ENCODE measurements at regions not wholly inside any gene's neighbourhood (a gene's known extent, or its start where the extent isn't known, plus 50 kb on each side); places are given as distances from the start of the nearest gene placed in this dataset.

GRCh38 chr17:79366988-79367571, 243.8 kb downstream of the RBFOX3 start:
- Histone ChIP-seq H2AFZ (ENCODE audit: low read depth, low read length, poor library complexity, severe bottlenecking) (no peak overlapping the region), H3K4me3 (replicated peaks in 1 of 2; ENCODE audit: low read depth in 1 of 2, low read length in 2 of 2) (no peak overlapping the region), H3K79me2 (ENCODE audit: insufficient read depth, low read length) (no peaks in the 10 kb centered on the region), H3K9me3 (ENCODE audit: control insufficient read depth in 1 of 2, insufficient read depth in 1 of 2, low read depth in 1 of 2, low read length in 2 of 2) (no peaks in the 10 kb centered on the region), H4K20me1 (ENCODE audit: insufficient read depth) (no peaks in the 10 kb centered on the region), H3K4me2 (ENCODE audit: low read length) (no peak overlapping the region), H3K27ac (ENCODE audit: low read depth, low read length) (no peak overlapping the region), H3K36me3 (ENCODE audit: control insufficient read depth in 1 of 2, insufficient read depth in 2 of 2, low read length in 2 of 2) (no peaks in the 10 kb centered on the region), H3K9me2 (ENCODE audit: insufficient read depth) (no peaks in the 10 kb centered on the region), H3K9ac (ENCODE audit: low read length) (no peak overlapping the region), H3K27me3 (ENCODE audit: insufficient read depth, low read length) (peaks cover 70% of the 10 kb centered on the region), H3K4me1 (ENCODE audit: control insufficient read depth in 1 of 2, insufficient read depth in 2 of 2, low read length in 2 of 2) (no peaks in the 10 kb centered on the region)
- TF ChIP-seq POLR2AphosphoS5 (IDR thresholded peaks at IDR 0.05; ENCODE audit: low read depth, low read length) (no peak), SP1 (IDR thresholded peaks at IDR 0.05; ENCODE audit: low read depth) (no peak), SRF (IDR thresholded peaks at IDR 0.05; ENCODE audit: low read depth) (no peak), ELF1 (IDR thresholded peaks at IDR 0.05; ENCODE audit: borderline replicate concordance, low read depth) (no peak), TCF7L2 (IDR thresholded peaks at IDR 0.05; ENCODE audit: borderline replicate concordance, extremely low read depth, insufficient read depth, insufficient read length) (no peak), JUND (IDR thresholded peaks at IDR 0.05) (no peak)
- POLR2A ChIA-PET = no interaction called here
- RAD21 ChIA-PET (ENCODE audit: low non-redundant PET in 1 of 2, low total read pairs in 2 of 2, uncharacterized antibody in 2 of 2, unreplicated experiment in 2 of 2) = no interaction called here
- CTCF ChIA-PET = interaction anchor here (0.7 kb wide), 2 partner anchors 25 to 1389 kb away, joined by 3 read pairs; no protein-coding TSS in a partner anchor
- no peak for DNase-seq (ENCODE audit: low read depth, low spot score)
- intact Hi-C loops (cut with micrococcal nuclease) = no loop called here
- ATAC-seq = no peak
- no TSS peak for BruUV-seq (replicated peaks)

GRCh38 chr17:79365836-79366770, 244.7 kb downstream of the RBFOX3 start:
- no peak for DNase-seq (ENCODE audit: low read depth, low spot score)
- Histone ChIP-seq H4K20me1 (ENCODE audit: insufficient read depth) (no peaks in the 10 kb centered on the region), H3K9ac (ENCODE audit: low read length) (no peak overlapping the region), H3K4me1 (ENCODE audit: control insufficient read depth in 1 of 2, insufficient read depth in 2 of 2, low read length in 2 of 2) (no peaks in the 10 kb centered on the region), H3K4me2 (ENCODE audit: low read length) (no peak overlapping the region), H2AFZ (ENCODE audit: low read depth, low read length, poor library complexity, severe bottlenecking) (no peak overlapping the region), H3K27ac (ENCODE audit: low read depth, low read length) (no peak overlapping the region), H3K27me3 (ENCODE audit: insufficient read depth, low read length) (peaks cover 77% of the 10 kb centered on the region), H3K9me2 (ENCODE audit: insufficient read depth) (no peaks in the 10 kb centered on the region), H3K9me3 (ENCODE audit: control insufficient read depth in 1 of 2, insufficient read depth in 1 of 2, low read depth in 1 of 2, low read length in 2 of 2) (no peaks in the 10 kb centered on the region), H3K79me2 (ENCODE audit: insufficient read depth, low read length) (no peaks in the 10 kb centered on the region), H3K36me3 (ENCODE audit: control insufficient read depth in 1 of 2, insufficient read depth in 2 of 2, low read length in 2 of 2) (no peaks in the 10 kb centered on the region), H3K4me3 (replicated peaks in 1 of 2; ENCODE audit: low read depth in 1 of 2, low read length in 2 of 2) (no peak overlapping the region)
- intact Hi-C loops (cut with micrococcal nuclease) = no loop called here
- ChIA-PET POLR2A (no interaction called here), CTCF (interaction anchor here (0.7 kb wide), 1 partner anchor 26 kb away, joined by 3 read pairs; no protein-coding TSS in a partner anchor), RAD21 (ENCODE audit: low non-redundant PET in 1 of 2, low total read pairs in 2 of 2, uncharacterized antibody in 2 of 2, unreplicated experiment in 2 of 2) (no interaction called here)
- BruUV-seq (replicated peaks) = no TSS peak
- ATAC-seq = no peak
- no peak for TF ChIP-seq FOSL1 (IDR thresholded peaks at IDR 0.05; ENCODE audit: low read depth)
- no peak for TF ChIP-seq ZNF274 (IDR thresholded peaks at IDR 0.05; ENCODE audit: low read depth, low read length)
- TF ChIP-seq ELF1 (IDR thresholded peaks at IDR 0.05; ENCODE audit: borderline replicate concordance, low read depth) = no peak
- no peak for TF ChIP-seq MAX (IDR thresholded peaks at IDR 0.05)
- no peak for TF ChIP-seq JUND (IDR thresholded peaks at IDR 0.05)
- no peak for TF ChIP-seq ATF3 (IDR thresholded peaks at IDR 0.05)
- no peak for TF ChIP-seq CBX3 (IDR thresholded peaks at IDR 0.05; ENCODE audit: low read depth)
- no peak for TF ChIP-seq POLR2AphosphoS5 (IDR thresholded peaks at IDR 0.05; ENCODE audit: low read depth, low read length)
- TF ChIP-seq SRF (IDR thresholded peaks at IDR 0.05; ENCODE audit: low read depth) = no peak
- TF ChIP-seq CTCF (IDR thresholded peaks at IDR 0.05 in 2 of 3, conservative IDR thresholded peaks at IDR 0.05 in 1 of 3; ENCODE audit: borderline replicate concordance in 1 of 3, insufficient read depth in 1 of 3, low read depth in 2 of 3, low read length in 2 of 3) = no peak
- TF ChIP-seq ZFX (IDR thresholded peaks at IDR 0.05) = no peak
- TF ChIP-seq SP1 (IDR thresholded peaks at IDR 0.05; ENCODE audit: low read depth) = no peak
- TF ChIP-seq RAD21 (IDR thresholded peaks at IDR 0.05; ENCODE audit: low read depth) = no peak
- TF ChIP-seq TCF7L2 (IDR thresholded peaks at IDR 0.05; ENCODE audit: borderline replicate concordance, extremely low read depth, insufficient read depth, insufficient read length) = no peak
- TF ChIP-seq EZH2 (IDR thresholded peaks at IDR 0.05) = no peak
